ENCODE measurements at regions not wholly inside any gene's neighbourhood (a gene's known extent, or its start where the extent isn't known, plus 50 kb on each side); places are given as distances from the start of the nearest gene placed in this dataset.

- no peak overlapping the region for H2AFZ ChIP-seq (ENCODE audit: insufficient read depth, low read depth, low read length, poor library complexity, severe bottlenecking)
- H3K27ac Mint-ChIP-seq, result no peak overlapping the region
- H3K79me2 ChIP-seq (ENCODE audit: control insufficient read depth, insufficient read depth, low read length), result no peaks in the 10 kb centered on the region
- no peaks in the 10 kb centered on the region for H4K20me1 ChIP-seq (ENCODE audit: control insufficient read depth, insufficient read depth, low read length, poor library complexity, severe bottlenecking)
- no peaks in the 10 kb centered on the region for H3K4me1 Mint-ChIP-seq
- 32% methylated on average over 10 of the region's 12 CpGs for WGBS (ENCODE audit: insufficient coverage)
- no peak for TF ChIP-seq EZH2 (IDR thresholded peaks at IDR 0.05; ENCODE audit: borderline replicate concordance, insufficient read depth, low read depth, low read length, poor library complexity, severe bottlenecking)
- peak; percentile 63 for TF ChIP-seq CTCF (IDR thresholded peaks at IDR 0.05)
- H3K27me3 ChIP-seq (replicated peaks in 1 of 4; ENCODE audit: control extremely low read depth in 1 of 4, control insufficient read depth in 3 of 4, insufficient read depth in 4 of 4, low read length in 3 of 4), result no peaks in the 10 kb centered on the region
- ChIA-PET POLR2A (no interaction called here), CTCF (interaction anchor here (0.9 to 1.1 kb wide), 2 partner anchors 905 to 1035 kb away, joined by 3 to 10 read pairs; no protein-coding TSS in a partner anchor)
- no peaks in the 10 kb centered on the region for H3K9me3 ChIP-seq (ENCODE audit: control extremely low read depth in 1 of 3, control insufficient read depth in 2 of 3, insufficient read depth in 1 of 3, low read length in 2 of 3)
- no peaks in the 10 kb centered on the region for H3K27me3 Mint-ChIP-seq
- H3K4me1 ChIP-seq (ENCODE audit: control insufficient read depth in 2 of 2, insufficient read depth in 2 of 2, low read length in 2 of 2), result no peaks in the 10 kb centered on the region
- H3K36me3 ChIP-seq (replicated peaks in 1 of 2; ENCODE audit: control extremely low read depth in 1 of 2, control insufficient read depth in 1 of 2, extremely low read depth in 1 of 2, insufficient read depth in 2 of 2, low read length in 1 of 2), result no peaks in the 10 kb centered on the region
- H3K9me3 Mint-ChIP-seq (ENCODE audit: insufficient read depth), result peaks cover 5% of the 10 kb centered on the region
- no peak overlapping the region for H3K27ac ChIP-seq (ENCODE audit: low read length in 2 of 2)
- DNase-seq, result peak; percentile 15
- no peak for ATAC-seq (ENCODE audit: low read depth)
- no peak overlapping the region for H3K4me3 ChIP-seq (ENCODE audit: control extremely low read depth in 1 of 5, extremely low read depth in 1 of 5, insufficient read depth in 1 of 5, low read depth in 2 of 5, low read length in 4 of 5)
- no peak overlapping the region for H3K9ac ChIP-seq (ENCODE audit: low read length)
- H3K4me2 ChIP-seq (replicated peaks; ENCODE audit: low read depth, low read length, poor library complexity, severe bottlenecking), result no peak overlapping the region
- H3K4me3 Mint-ChIP-seq, result no peak overlapping the region
- intact Hi-C loops (cut with micrococcal nuclease), result no loop called here
Measured at GRCh38 chr11:127345819-127346459, 345.4 kb upstream of the KIRREL3 start.

GRCh38 chr11:127340438-127340837 lies 339.9 kb upstream of the KIRREL3 start:
- no peaks in the 10 kb centered on the region for H3K27me3 Mint-ChIP-seq
- Histone ChIP-seq H3K9me3 (ENCODE audit: control extremely low read depth in 1 of 3, control insufficient read depth in 2 of 3, insufficient read depth in 1 of 3, low read length in 2 of 3) (no peaks in the 10 kb centered on the region), H3K27me3 (replicated peaks in 1 of 4; ENCODE audit: control extremely low read depth in 1 of 4, control insufficient read depth in 3 of 4, insufficient read depth in 4 of 4, low read length in 3 of 4) (no peaks in the 10 kb centered on the region), H3K27ac (ENCODE audit: low read length in 2 of 2) (no peak overlapping the region), H3K4me3 (ENCODE audit: control extremely low read depth in 1 of 5, extremely low read depth in 1 of 5, insufficient read depth in 1 of 5, low read depth in 2 of 5, low read length in 4 of 5) (no peak overlapping the region), H4K20me1 (ENCODE audit: control insufficient read depth, insufficient read depth, low read length, poor library complexity, severe bottlenecking) (no peaks in the 10 kb centered on the region), H3K4me2 (replicated peaks; ENCODE audit: low read depth, low read length, poor library complexity, severe bottlenecking) (no peak overlapping the region), H3K36me3 (replicated peaks in 1 of 2; ENCODE audit: control extremely low read depth in 1 of 2, control insufficient read depth in 1 of 2, extremely low read depth in 1 of 2, insufficient read depth in 2 of 2, low read length in 1 of 2) (no peaks in the 10 kb centered on the region), H3K79me2 (ENCODE audit: control insufficient read depth, insufficient read depth, low read length) (no peaks in the 10 kb centered on the region), H3K4me1 (ENCODE audit: control insufficient read depth in 2 of 2, insufficient read depth in 2 of 2, low read length in 2 of 2) (no peaks in the 10 kb centered on the region), H2AFZ (ENCODE audit: insufficient read depth, low read depth, low read length, poor library complexity, severe bottlenecking) (no peak overlapping the region), H3K9ac (ENCODE audit: low read length) (no peak overlapping the region)
- H3K4me3 Mint-ChIP-seq, result no peak overlapping the region
- intact Hi-C loops (cut with micrococcal nuclease), result no loop called here
- H3K4me1 Mint-ChIP-seq, result no peaks in the 10 kb centered on the region
- ATAC-seq (ENCODE audit: low read depth) (no peak), DNase-seq (no peak)
- 29% methylated on average over 1 of the region's 1 CpG for WGBS (ENCODE audit: insufficient coverage)
- TF ChIP-seq EZH2 (IDR thresholded peaks at IDR 0.05; ENCODE audit: borderline replicate concordance, insufficient read depth, low read depth, low read length, poor library complexity, severe bottlenecking) (no peak), CTCF (IDR thresholded peaks at IDR 0.05) (no peak)
- no peak overlapping the region for H3K27ac Mint-ChIP-seq
- CTCF ChIA-PET, result interaction anchor here (2.4 kb wide), 1 partner anchor 899 kb away, joined by 6 read pairs; no protein-coding TSS in a partner anchor
- POLR2A ChIA-PET, result no interaction called here
- H3K9me3 Mint-ChIP-seq (ENCODE audit: insufficient read depth), result no peaks in the 10 kb centered on the region

All from B cell (primary cell).